Upper lobe of right lung (tissue), 1 donor: ENCODE measurements at regions not wholly inside any gene's neighbourhood (a gene's known extent, or its start where the extent isn't known, plus 50 kb on each side); places are given as distances from the start of the nearest gene placed in this dataset.

Experiments used
- ATAC-seq: fragments of 200-7000 bp; cut with Tn5 transposase; one replicate; pipeline ENCODE4 v1.9.1; 2020; ENCODE audit warnings: mild to moderate bottlenecking, moderate library complexity
- DNase-seq: peaks from one replicate; pipeline ENCODE4 v3.0.0-alpha.2; 2020
- H3K27ac ChIP-seq: fragments of 200-600 bp; one replicate; pipeline ENCODE4 v1.8.0; 2022
- H3K27me3 ChIP-seq: fragments of 200-600 bp; one replicate; pipeline ENCODE4 v1.8.0; 2022; ENCODE audit warnings: mild to moderate bottlenecking
- H3K36me3 ChIP-seq: fragments of 200-600 bp; one replicate; pipeline ENCODE4 v1.8.0; 2022
- H3K4me1 ChIP-seq: fragments of 200-600 bp; one replicate; pipeline ENCODE4 v1.8.0; 2022
- H3K4me3 ChIP-seq: fragments of 200-600 bp; one replicate; pipeline ENCODE4 v1.8.0; 2022; ENCODE audit warnings: mild to moderate bottlenecking
- H3K9me3 ChIP-seq: fragments of 200-600 bp; one replicate; pipeline ENCODE4 v1.8.0; 2022
- CTCF ChIP-seq: fragments of 200-600 bp; IDR thresholded peaks from one replicate; pipeline ENCODE4 v1.8.0; 2022; ENCODE audit warnings: antibody characterized with exemption
- intact Hi-C: fragments of 100-400 bp; cut with DNase I; formaldehyde crosslinking; loops from one replicate; pipeline ENCODE4 v1.11.0; 2022
- donor health status: DM: no; HTN: yes; CAD: no; lungs with severe emphysema.

GRCh38 chr3:174619239-174619638, 239.9 kb upstream of the NAALADL2 start:
- Histone ChIP-seq H3K9me3 (no peaks in the 10 kb centered on the region), H3K27ac (no peak overlapping the region), H3K4me3 (no peak overlapping the region), H3K4me1 (no peaks in the 10 kb centered on the region), H3K27me3 (no peaks in the 10 kb centered on the region), H3K36me3 (no peaks in the 10 kb centered on the region)
- intact Hi-C loops: no loop called here
- TF ChIP-seq CTCF: no peak
- ATAC-seq: no peak
- no peak for DNase-seq

GRCh38 chr3:174620138-174620537, 239.0 kb upstream of the NAALADL2 start:
- no peak for TF ChIP-seq CTCF
- no peaks in the 10 kb centered on the region for H3K36me3 ChIP-seq
- H3K27me3 ChIP-seq: no peaks in the 10 kb centered on the region
- DNase-seq (no peak), ATAC-seq (no peak)
- no peaks in the 10 kb centered on the region for H3K9me3 ChIP-seq
- no peak overlapping the region for H3K27ac ChIP-seq
- intact Hi-C loops: no loop called here
- no peaks in the 10 kb centered on the region for H3K4me1 ChIP-seq
- no peak overlapping the region for H3K4me3 ChIP-seq

- DNase-seq: no peak
- H3K9me3 ChIP-seq: no peaks in the 10 kb centered on the region
- H3K27ac ChIP-seq: no peak overlapping the region
- H3K4me3 ChIP-seq: no peak overlapping the region
- intact Hi-C loops: no loop called here
- H3K36me3 ChIP-seq: no peaks in the 10 kb centered on the region
- TF ChIP-seq CTCF: no peak
- no peaks in the 10 kb centered on the region for H3K4me1 ChIP-seq
- H3K27me3 ChIP-seq: no peaks in the 10 kb centered on the region
- no peak for ATAC-seq
These were observed 238.2 kb upstream of the NAALADL2 start for GRCh38 chr3:174620855-174621472.

- no peak for TF ChIP-seq CTCF
- Histone ChIP-seq H3K36me3 (no peaks in the 10 kb centered on the region), H3K4me1 (no peaks in the 10 kb centered on the region), H3K4me3 (no peak overlapping the region), H3K9me3 (no peaks in the 10 kb centered on the region), H3K27me3 (no peaks in the 10 kb centered on the region), H3K27ac (no peak overlapping the region)
- DNase-seq (no peak), ATAC-seq (no peak)
- intact Hi-C loops: no loop called here
These were observed 225.8 kb upstream of the NAALADL2 start for GRCh38 chr3:174633342-174633741.

GRCh38 chr3:174636451-174636850, 222.7 kb upstream of the NAALADL2 start:
- Histone ChIP-seq H3K9me3 (no peaks in the 10 kb centered on the region), H3K4me1 (no peaks in the 10 kb centered on the region), H3K27ac (no peak overlapping the region), H3K36me3 (no peaks in the 10 kb centered on the region), H3K4me3 (no peak overlapping the region), H3K27me3 (no peaks in the 10 kb centered on the region)
- no peak for DNase-seq
- ATAC-seq: no peak
- intact Hi-C loops: no loop called here
- no peak for TF ChIP-seq CTCF

- ATAC-seq: no peak
- intact Hi-C loops: no loop called here
These were observed 219.7 kb upstream of the NAALADL2 start for GRCh38 chr3:174639406-174639805.

More at GRCh38 chr3:174639406-174639805, 219.7 kb upstream of the NAALADL2 start:
- H3K36me3 ChIP-seq: no peaks in the 10 kb centered on the region
- TF ChIP-seq CTCF: no peak
- H3K27ac ChIP-seq: no peak overlapping the region
- no peaks in the 10 kb centered on the region for H3K4me1 ChIP-seq
- no peaks in the 10 kb centered on the region for H3K9me3 ChIP-seq
- no peak overlapping the region for H3K4me3 ChIP-seq
- H3K27me3 ChIP-seq: no peaks in the 10 kb centered on the region
- no peak for DNase-seq
